MCF 10A (cell line): ENCODE measurements at regions not wholly inside any gene's neighbourhood (a gene's known extent, or its start where the extent isn't known, plus 50 kb on each side); places are given as distances from the start of the nearest gene placed in this dataset.

Source experiments
- BruUV-seq: library from RNA; stranded (reverse); fragments of 400-500 nt; replicated peaks from 2 replicates; lab custom pipeline; 2021; lab: Mats Ljungman, UMichigan
- CTCF ChIA-PET: fragments of 300-600 bp; sonication (Branson Sonifier 250); formaldehyde crosslinking; extraction: SDS; loops from one replicate; lab custom pipeline; 2021; ENCODE audit warnings: antibody characterized with exemption, inconsistent platforms; lab: Yijun Ruan, JAX
- POLR2A ChIA-PET: fragments of 300-600, 350-650 bp; sonication (Branson Sonifier 250); formaldehyde crosslinking; extraction: SDS; loops from one replicate; lab custom pipeline; 2020; ENCODE audit warnings: antibody characterized with exemption, inconsistent platforms; lab: Yijun Ruan, JAX
- DNase-seq: peaks from one replicate; pipeline ENCODE4 v3.0.0-alpha.2; 2018; ENCODE audit not compliant: unreplicated experiment
- H3K27ac Mint-ChIP-seq: one replicate; pipeline ENCODE4 v1.8.0; 2022; ENCODE audit warnings: mild to moderate bottlenecking, low read depth, mixed read lengths; ENCODE audit not compliant: unreplicated experiment
- H3K27me3 Mint-ChIP-seq: one replicate; pipeline ENCODE4 v1.8.0; 2022; ENCODE audit warnings: mixed read lengths; ENCODE audit not compliant: insufficient read depth, unreplicated experiment
- H3K36me3 Mint-ChIP-seq: one replicate; pipeline ENCODE4 v1.8.0; 2022; ENCODE audit warnings: mild to moderate bottlenecking, moderate library complexity, mixed read lengths; ENCODE audit not compliant: insufficient read depth, unreplicated experiment
- H3K4me1 Mint-ChIP-seq: one replicate; pipeline ENCODE4 v1.8.0; 2022; ENCODE audit warnings: mixed read lengths; ENCODE audit not compliant: insufficient read depth, unreplicated experiment
- H3K4me3 Mint-ChIP-seq: one replicate; pipeline ENCODE4 v1.8.0; 2022; ENCODE audit warnings: mild to moderate bottlenecking, moderate library complexity, mixed read lengths; ENCODE audit not compliant: unreplicated experiment
- H3K9me3 Mint-ChIP-seq: one replicate; pipeline ENCODE4 v1.8.0; 2022; ENCODE audit warnings: mixed read lengths; ENCODE audit not compliant: unreplicated experiment
- intact Hi-C: fragments of 100-400 bp; cut with micrococcal nuclease; formaldehyde crosslinking; loops from 2 replicates; pipeline ENCODE4 v1.14.1; 2022
- TF ChIP-seq, protein P1 (sequence below): fragments of 200-600 bp; IDR thresholded peaks from one replicate; pipeline ENCODE4 v1.8.0; 2022; ENCODE audit warnings: antibody characterized with exemption, mild to moderate bottlenecking; ENCODE audit not compliant: unreplicated experiment

DNA sequence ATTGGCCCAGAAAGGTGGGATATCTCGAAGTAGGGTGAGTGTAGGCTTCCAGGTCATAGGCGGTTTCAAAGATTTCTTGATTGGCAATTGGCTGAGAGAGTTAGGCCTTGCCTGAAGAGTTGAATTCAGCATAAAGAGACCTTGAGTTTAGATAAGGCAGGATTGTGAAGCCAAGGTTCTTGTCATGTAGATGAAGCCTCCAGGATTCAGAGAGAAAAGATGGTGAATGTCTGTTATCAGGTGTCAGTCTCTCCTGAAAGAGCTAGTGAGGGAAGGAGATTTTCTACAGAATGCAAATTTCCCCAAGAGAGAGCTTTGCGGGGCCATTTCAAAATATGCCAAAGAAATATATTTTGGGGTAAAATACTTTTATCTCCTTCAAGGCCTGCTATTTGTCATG lies 217.0 kb upstream of the TLE3 start:
- Mint-ChIP-seq H3K27ac (no peak overlapping the region), H3K27me3 (no peaks in the 10 kb centered on the region), H3K4me3 (no peak overlapping the region), H3K36me3 (no peaks in the 10 kb centered on the region), H3K9me3 (no peaks in the 10 kb centered on the region), H3K4me1 (peaks cover 14% of the 10 kb centered on the region)
- intact Hi-C loops: no loop called here
- DNase-seq: no peak
- TF ChIP-seq, protein P1, sequence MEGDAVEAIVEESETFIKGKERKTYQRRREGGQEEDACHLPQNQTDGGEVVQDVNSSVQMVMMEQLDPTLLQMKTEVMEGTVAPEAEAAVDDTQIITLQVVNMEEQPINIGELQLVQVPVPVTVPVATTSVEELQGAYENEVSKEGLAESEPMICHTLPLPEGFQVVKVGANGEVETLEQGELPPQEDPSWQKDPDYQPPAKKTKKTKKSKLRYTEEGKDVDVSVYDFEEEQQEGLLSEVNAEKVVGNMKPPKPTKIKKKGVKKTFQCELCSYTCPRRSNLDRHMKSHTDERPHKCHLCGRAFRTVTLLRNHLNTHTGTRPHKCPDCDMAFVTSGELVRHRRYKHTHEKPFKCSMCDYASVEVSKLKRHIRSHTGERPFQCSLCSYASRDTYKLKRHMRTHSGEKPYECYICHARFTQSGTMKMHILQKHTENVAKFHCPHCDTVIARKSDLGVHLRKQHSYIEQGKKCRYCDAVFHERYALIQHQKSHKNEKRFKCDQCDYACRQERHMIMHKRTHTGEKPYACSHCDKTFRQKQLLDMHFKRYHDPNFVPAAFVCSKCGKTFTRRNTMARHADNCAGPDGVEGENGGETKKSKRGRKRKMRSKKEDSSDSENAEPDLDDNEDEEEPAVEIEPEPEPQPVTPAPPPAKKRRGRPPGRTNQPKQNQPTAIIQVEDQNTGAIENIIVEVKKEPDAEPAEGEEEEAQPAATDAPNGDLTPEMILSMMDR: no peak
- POLR2A ChIA-PET: no interaction called here
- CTCF ChIA-PET: no interaction called here
- no TSS peak for BruUV-seq

DNA sequence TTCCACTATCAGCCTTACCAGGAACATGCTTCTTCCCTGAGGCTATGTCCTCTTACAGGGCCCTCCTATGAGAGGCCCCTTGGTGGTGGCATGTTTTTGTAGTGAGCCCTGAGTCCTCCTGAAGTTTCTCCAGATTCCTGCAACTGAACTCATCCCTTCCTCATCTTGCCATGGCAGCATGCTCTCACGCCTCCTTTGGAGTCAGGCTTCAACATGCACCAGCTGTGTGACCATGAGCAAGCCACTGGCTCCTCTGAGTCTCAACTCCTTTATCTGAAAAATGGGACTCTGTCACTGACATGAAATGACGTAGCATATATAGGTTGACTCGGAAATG lies 216.3 kb upstream of the TLE3 start:
- Mint-ChIP-seq H3K4me3 (no peak overlapping the region), H3K27ac (no peak overlapping the region), H3K4me1 (peaks cover 7% of the 10 kb centered on the region), H3K36me3 (no peaks in the 10 kb centered on the region), H3K9me3 (no peaks in the 10 kb centered on the region), H3K27me3 (no peaks in the 10 kb centered on the region)
- BruUV-seq: no TSS peak
- intact Hi-C loops: no loop called here
- DNase-seq: no peak
- ChIA-PET POLR2A (no interaction called here), CTCF (no interaction called here)
- TF ChIP-seq, protein P1: no peak

DNA sequence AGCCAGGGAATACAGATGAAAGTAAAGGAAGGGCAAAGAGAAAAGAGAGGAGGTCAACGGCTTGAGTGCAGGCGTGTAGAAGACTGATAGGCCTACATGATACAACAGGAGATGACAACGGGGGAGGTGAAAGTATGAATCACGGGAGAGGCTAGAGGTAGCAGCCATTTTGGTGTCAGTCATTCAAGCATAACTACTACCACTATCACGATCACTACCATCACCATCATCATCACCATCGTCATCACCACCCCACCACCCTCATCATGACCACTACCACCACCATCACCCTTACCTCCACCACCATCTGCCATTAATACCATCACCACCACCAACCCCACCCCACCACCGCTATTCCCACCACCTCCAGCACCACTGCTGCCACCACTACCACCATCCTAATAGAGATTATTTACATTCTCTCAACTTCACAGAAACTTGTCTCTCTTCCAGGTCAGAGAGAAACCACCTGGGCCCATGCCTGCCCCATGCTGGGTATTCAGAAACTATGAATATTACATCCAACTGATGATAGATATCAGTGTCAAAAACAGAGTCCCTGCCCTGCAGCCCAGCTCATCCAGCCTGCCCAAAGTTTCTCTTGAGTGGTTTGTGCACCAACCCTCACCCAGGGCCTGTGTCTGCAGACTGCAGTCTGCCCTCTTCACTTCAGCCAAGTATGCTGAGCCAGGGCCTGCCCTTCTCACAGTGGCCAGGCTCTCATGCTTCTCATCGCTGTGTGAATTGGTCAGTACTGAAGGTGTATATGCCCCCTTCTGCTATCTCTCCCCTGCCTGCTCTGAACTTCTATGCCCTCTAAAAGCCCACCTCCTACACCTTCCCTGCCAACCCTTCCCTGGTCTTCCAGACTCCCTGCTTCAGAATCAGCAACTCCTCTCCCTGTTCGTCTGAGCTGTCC lies 215.6 kb upstream of the TLE3 start:
- ChIA-PET POLR2A (no interaction called here), CTCF (no interaction called here)
- BruUV-seq: no TSS peak
- H3K36me3 Mint-ChIP-seq: no peaks in the 10 kb centered on the region
- H3K9me3 Mint-ChIP-seq: no peaks in the 10 kb centered on the region
- intact Hi-C loops: no loop called here
- no peaks in the 10 kb centered on the region for H3K27me3 Mint-ChIP-seq
- TF ChIP-seq, protein P1: no peak
- no peak for DNase-seq
- no peak overlapping the region for H3K4me3 Mint-ChIP-seq
- no peak overlapping the region for H3K27ac Mint-ChIP-seq
- peaks cover 2% of the 10 kb centered on the region for H3K4me1 Mint-ChIP-seq

DNA sequence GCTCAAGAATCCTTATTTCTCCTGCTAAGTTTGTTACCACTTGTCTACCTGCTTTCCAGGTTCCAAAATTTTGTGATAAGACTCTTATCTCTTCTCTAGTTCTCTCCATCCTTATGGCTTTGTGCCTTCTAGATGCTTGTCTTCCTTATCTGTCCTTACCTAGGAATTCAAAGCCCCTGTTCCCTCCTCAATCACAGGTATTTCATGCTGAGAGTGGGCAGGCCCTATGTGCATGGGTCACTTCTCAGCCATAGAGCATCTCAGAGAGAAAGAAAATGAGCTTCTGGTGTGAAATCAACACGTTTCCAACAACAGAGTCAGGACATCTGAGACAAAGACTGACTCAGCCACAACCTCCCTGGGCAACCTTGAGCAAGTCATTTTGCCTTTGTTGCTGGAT lies 214.1 kb upstream of the TLE3 start:
- POLR2A ChIA-PET: interaction anchor here (1.2 kb wide), 1 partner anchor 27 kb away, joined by 4 read pairs; no protein-coding TSS in a partner anchor
- no TSS peak for BruUV-seq
- no peaks in the 10 kb centered on the region for H3K36me3 Mint-ChIP-seq

More for the DNA sequence above, 214.1 kb upstream of the TLE3 start:
- CTCF ChIA-PET: no interaction called here
- Mint-ChIP-seq H3K27ac (no peak overlapping the region), H3K27me3 (no peaks in the 10 kb centered on the region), H3K4me1 (peaks cover 6% of the 10 kb centered on the region), H3K9me3 (no peaks in the 10 kb centered on the region), H3K4me3 (no peak overlapping the region)
- TF ChIP-seq, protein P1: no peak
- DNase-seq: no peak
- intact Hi-C loops: no loop called here
